Panc1 (cell line): ENCODE measurements at regions not wholly inside any gene's neighbourhood (a gene's known extent, or its start where the extent isn't known, plus 50 kb on each side); places are given as distances from the start of the nearest gene placed in this dataset.

ENCODE experiments used
- ATAC-seq: fragments of 200-7000 bp; cut with Tn5 transposase; 2 replicates; pipeline ENCODE4 v1.9.1; 2020; ENCODE audit warnings: mild to moderate bottlenecking, moderate library complexity
- BruUV-seq: library from RNA; stranded (reverse); fragments of 400-500 nt; replicated peaks from 2 replicates; lab custom pipeline; 2021; lab: Mats Ljungman, UMichigan
- CTCF ChIA-PET: fragments of 300-600 bp; sonication (Branson Sonifier 250); formaldehyde crosslinking; loops from one replicate; lab custom pipeline; 2022; ENCODE audit warnings: antibody characterized with exemption; lab: Charles Lee
- POLR2A ChIA-PET: fragments of 300-600 bp; sonication (Branson Sonifier 250); formaldehyde crosslinking; loops from one replicate; lab custom pipeline; 2022; ENCODE audit warnings: antibody characterized with exemption; lab: Charles Lee
- DNase-seq: peaks from one replicate; pipeline ENCODE4 v3.0.0-alpha.2; 2010; ENCODE audit warnings: low read depth, low spot score
- H3K27ac ChIP-seq: 2 replicates; pipeline ENCODE4 v1.5.1; 2011; ENCODE audit warnings: mild to moderate bottlenecking, low read length, inconsistent platforms
- H3K27me3 ChIP-seq: fragments of 200-500 bp; sonication (Bioruptor generic); 2 replicates; pipeline ENCODE4 v1.6.0; 2014; ENCODE audit warnings: low read length, inconsistent platforms; ENCODE audit not compliant: control insufficient read depth, insufficient read depth
- H3K36me3 ChIP-seq: fragments of 200-500 bp; sonication (Bioruptor generic); 2 replicates; pipeline ENCODE4 v1.5.1; 2014; ENCODE audit warnings: inconsistent platforms, mild to moderate bottlenecking, low read length, moderate library complexity; ENCODE audit not compliant: control insufficient read depth, insufficient read depth
- H3K4me1 ChIP-seq: 2 replicates; pipeline ENCODE4 v1.5.1; 2011; ENCODE audit warnings: inconsistent platforms, mild to moderate bottlenecking, low read length, moderate library complexity; ENCODE audit not compliant: control insufficient read depth, insufficient read depth
- H3K4me3 ChIP-seq, 2 experiments: 2 replicates each; pipeline ENCODE4 v1.5.1; 2011 to 2012; ENCODE audit warnings: low read depth in 2 of 2, low read length in 2 of 2, mild to moderate bottlenecking in 2 of 2, inconsistent platforms in 1 of 2, moderate library complexity in 1 of 2
- H3K9me3 ChIP-seq: fragments of 200-500 bp; sonication (Bioruptor generic); 2 replicates; pipeline ENCODE4 v1.5.1; 2014; ENCODE audit warnings: low read depth, mild to moderate bottlenecking, inconsistent platforms, low read length, moderate library complexity; ENCODE audit not compliant: control insufficient read depth, insufficient read depth
- POLR2AphosphoS5 ChIP-seq: IDR thresholded peaks from 2 replicates; pipeline ENCODE4 v1.6.1; 2012; ENCODE audit warnings: mild to moderate bottlenecking, low read depth, low read length, moderate library complexity
- SIN3A ChIP-seq: IDR thresholded peaks from 2 replicates; pipeline ENCODE4 v1.6.1; 2012; ENCODE audit warnings: low read depth, mild to moderate bottlenecking, low read length, moderate library complexity, borderline replicate concordance; ENCODE audit not compliant: insufficient read depth
- TCF7L2 ChIP-seq: IDR thresholded peaks from 2 replicates; pipeline ENCODE4 v1.6.1; 2011; ENCODE audit warnings: mild to moderate bottlenecking, low read depth, low read length, inconsistent platforms
- in situ Hi-C: cut with HindIII; loops from 2 replicates; pipeline ENCODE4 v1.10.0; 2016; ENCODE audit warnings: low sequenced_read_pairs, low pct_unique_long_range_greater_than_20kb
- intact Hi-C: fragments of 100-400 bp; cut with micrococcal nuclease; formaldehyde crosslinking; loops from one replicate; pipeline ENCODE4 v1.10.0; 2022; ENCODE audit not compliant: unreplicated experiment
- TF ChIP-seq, protein P1 (sequence below): fragments of 450-650 bp; IDR thresholded peaks from 2 replicates; pipeline ENCODE4 v1.5.1; 2017; ENCODE audit warnings: mild to moderate bottlenecking
- TF ChIP-seq, protein P2 (sequence below), 2 experiments: IDR thresholded peaks; 2 replicates each; pipeline ENCODE4 v1.6.1; 2011 to 2012; ENCODE audit warnings: low read depth in 2 of 2, control low read depth in 1 of 2, low read length in 1 of 2, mild to moderate bottlenecking in 1 of 2, moderate library complexity in 1 of 2; ENCODE audit not compliant: insufficient read depth in 1 of 2

DNA sequence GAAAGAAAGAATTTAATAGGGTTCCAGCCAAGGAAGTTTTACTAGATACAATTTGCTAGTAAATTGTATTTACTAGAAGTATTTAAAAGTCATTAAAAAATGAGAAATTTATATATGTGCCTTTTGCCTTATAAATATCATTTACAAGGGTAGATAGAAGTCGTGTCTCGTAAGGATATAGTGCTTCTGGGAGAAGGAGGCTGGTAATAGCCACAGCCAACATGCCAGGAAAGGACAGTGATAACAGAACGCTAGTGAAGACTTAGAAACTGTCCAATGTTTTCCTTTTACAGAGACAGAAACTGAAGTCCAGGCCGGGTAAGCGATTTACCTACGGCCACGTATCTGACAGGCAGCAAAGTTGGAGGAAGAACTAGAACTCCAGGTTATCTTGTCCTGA is 113.5 kb upstream of the LRRN1 start:
- no peaks in the 10 kb centered on the region for H3K27me3 ChIP-seq
- no peaks in the 10 kb centered on the region for H3K9me3 ChIP-seq
- BruUV-seq: no TSS peak
- H3K4me1 ChIP-seq: no peaks in the 10 kb centered on the region
- ChIA-PET POLR2A (no interaction called here), CTCF (no interaction called here)
- in situ Hi-C loops: no loop called here
- DNase-seq (no peak), ATAC-seq (no peak)
- H3K4me3 ChIP-seq: no peak overlapping the region
- TF ChIP-seq TCF7L2 (no peak), POLR2AphosphoS5 (no peak), SIN3A (no peak)
- TF ChIP-seq, protein P1, sequence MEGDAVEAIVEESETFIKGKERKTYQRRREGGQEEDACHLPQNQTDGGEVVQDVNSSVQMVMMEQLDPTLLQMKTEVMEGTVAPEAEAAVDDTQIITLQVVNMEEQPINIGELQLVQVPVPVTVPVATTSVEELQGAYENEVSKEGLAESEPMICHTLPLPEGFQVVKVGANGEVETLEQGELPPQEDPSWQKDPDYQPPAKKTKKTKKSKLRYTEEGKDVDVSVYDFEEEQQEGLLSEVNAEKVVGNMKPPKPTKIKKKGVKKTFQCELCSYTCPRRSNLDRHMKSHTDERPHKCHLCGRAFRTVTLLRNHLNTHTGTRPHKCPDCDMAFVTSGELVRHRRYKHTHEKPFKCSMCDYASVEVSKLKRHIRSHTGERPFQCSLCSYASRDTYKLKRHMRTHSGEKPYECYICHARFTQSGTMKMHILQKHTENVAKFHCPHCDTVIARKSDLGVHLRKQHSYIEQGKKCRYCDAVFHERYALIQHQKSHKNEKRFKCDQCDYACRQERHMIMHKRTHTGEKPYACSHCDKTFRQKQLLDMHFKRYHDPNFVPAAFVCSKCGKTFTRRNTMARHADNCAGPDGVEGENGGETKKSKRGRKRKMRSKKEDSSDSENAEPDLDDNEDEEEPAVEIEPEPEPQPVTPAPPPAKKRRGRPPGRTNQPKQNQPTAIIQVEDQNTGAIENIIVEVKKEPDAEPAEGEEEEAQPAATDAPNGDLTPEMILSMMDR: no peak
- TF ChIP-seq, protein P2, sequence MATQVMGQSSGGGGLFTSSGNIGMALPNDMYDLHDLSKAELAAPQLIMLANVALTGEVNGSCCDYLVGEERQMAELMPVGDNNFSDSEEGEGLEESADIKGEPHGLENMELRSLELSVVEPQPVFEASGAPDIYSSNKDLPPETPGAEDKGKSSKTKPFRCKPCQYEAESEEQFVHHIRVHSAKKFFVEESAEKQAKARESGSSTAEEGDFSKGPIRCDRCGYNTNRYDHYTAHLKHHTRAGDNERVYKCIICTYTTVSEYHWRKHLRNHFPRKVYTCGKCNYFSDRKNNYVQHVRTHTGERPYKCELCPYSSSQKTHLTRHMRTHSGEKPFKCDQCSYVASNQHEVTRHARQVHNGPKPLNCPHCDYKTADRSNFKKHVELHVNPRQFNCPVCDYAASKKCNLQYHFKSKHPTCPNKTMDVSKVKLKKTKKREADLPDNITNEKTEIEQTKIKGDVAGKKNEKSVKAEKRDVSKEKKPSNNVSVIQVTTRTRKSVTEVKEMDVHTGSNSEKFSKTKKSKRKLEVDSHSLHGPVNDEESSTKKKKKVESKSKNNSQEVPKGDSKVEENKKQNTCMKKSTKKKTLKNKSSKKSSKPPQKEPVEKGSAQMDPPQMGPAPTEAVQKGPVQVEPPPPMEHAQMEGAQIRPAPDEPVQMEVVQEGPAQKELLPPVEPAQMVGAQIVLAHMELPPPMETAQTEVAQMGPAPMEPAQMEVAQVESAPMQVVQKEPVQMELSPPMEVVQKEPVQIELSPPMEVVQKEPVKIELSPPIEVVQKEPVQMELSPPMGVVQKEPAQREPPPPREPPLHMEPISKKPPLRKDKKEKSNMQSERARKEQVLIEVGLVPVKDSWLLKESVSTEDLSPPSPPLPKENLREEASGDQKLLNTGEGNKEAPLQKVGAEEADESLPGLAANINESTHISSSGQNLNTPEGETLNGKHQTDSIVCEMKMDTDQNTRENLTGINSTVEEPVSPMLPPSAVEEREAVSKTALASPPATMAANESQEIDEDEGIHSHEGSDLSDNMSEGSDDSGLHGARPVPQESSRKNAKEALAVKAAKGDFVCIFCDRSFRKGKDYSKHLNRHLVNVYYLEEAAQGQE (IDR thresholded peaks at IDR 0.05; ENCODE audit: insufficient read depth in 1 of 2, low read depth in 2 of 2, low read length in 1 of 2): no peak
- H3K27ac ChIP-seq: no peak overlapping the region
- intact Hi-C loops: no loop called here
- H3K36me3 ChIP-seq: no peaks in the 10 kb centered on the region

DNA sequence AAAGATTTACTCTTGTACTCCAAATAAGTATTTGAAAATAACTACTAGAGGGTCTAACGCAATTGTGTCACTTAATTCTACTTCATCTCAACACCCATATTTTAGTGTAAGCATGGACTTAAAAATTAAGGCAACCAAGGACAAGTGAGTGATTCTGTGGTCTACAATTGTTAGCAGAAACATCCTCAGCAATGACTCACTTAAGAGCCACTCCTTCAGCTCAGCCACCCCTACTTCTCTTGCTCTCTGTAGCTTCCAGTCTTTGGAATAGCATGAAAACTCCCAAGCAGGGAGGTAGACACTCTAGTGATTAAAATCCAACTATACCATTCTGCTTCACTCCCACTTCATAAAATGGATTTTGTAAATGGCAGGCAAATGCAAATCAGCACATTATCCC is 116.0 kb upstream of the LRRN1 start:
- no peaks in the 10 kb centered on the region for H3K27me3 ChIP-seq
- H3K27ac ChIP-seq: no peak overlapping the region
- ATAC-seq: no peak
- ChIA-PET CTCF (no interaction called here), POLR2A (no interaction called here)
- intact Hi-C loops: no loop called here
- no peak overlapping the region for H3K4me3 ChIP-seq
- no TSS peak for BruUV-seq
- no peaks in the 10 kb centered on the region for H3K36me3 ChIP-seq
- no peaks in the 10 kb centered on the region for H3K9me3 ChIP-seq
- no peak for DNase-seq
- in situ Hi-C loops: no loop called here
- H3K4me1 ChIP-seq: no peaks in the 10 kb centered on the region
- TF ChIP-seq, protein P1: no peak
- TF ChIP-seq SIN3A (no peak), TCF7L2 (no peak)
